A673 (cell line): ENCODE measurements at regions not wholly inside any gene's neighbourhood (a gene's known extent, or its start where the extent isn't known, plus 50 kb on each side); places are given as distances from the start of the nearest gene placed in this dataset.

Experiments used
- CTCF ChIP-seq: fragments of 300-800, 200-600 bp; sonication (generic); conservative IDR thresholded peaks from 2 replicates; pipeline ENCODE4 v1.5.1; 2017; ENCODE audit warnings: low read depth, mild to moderate bottlenecking, antibody characterized with exemption, low read length, moderate library complexity, mixed read lengths
- EZH2 ChIP-seq: fragments of 200-600 bp; sonication (generic); IDR thresholded peaks from 2 replicates; pipeline ENCODE4 v1.6.1; 2017; ENCODE audit warnings: borderline replicate concordance, low read depth, mild to moderate bottlenecking, mixed read lengths, antibody characterized with exemption, low read length; ENCODE audit not compliant: poor library complexity, severe bottlenecking

- TF ChIP-seq EZH2 (no peak), CTCF (no peak)
Observed at GRCh38 chr13:27709779-27710178, 82.5 kb upstream of the GSX1 start.
